ENCODE measurements at regions not wholly inside any gene's neighbourhood (a gene's known extent, or its start where the extent isn't known, plus 50 kb on each side); places are given as distances from the start of the nearest gene placed in this dataset.

DNA sequence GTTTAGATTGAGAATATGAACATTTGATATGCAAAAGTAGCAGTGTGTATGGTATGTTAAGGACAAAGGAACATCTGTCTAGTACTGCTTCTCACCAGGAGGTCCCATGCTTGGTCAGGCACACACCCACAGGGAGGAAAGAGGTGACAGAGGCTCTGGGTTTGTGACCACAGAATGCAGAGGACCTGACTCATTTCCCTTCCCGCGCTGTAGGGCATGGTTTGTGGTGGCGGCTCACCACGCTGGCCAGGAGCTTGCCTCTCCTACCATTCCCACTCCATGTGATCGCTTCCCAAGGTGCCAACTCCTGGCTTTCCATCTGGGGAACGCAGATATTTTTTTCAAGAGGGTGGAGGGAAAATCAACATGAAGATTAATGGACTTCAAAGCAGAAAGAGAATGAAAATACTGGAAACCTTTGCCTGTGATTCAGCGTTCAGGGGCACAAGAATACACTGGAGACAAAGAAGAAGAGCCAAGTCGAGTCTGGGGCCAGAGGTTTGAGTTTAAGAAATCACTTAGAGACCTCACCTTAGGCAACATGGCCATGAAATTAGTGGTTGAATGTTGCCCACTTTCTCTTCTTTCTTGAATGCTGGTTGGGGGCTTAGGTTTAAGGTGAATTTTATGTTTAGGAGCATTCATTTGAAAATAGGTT, 477.8 kb downstream of the CCDC171 start:
- Histone ChIP-seq H3K9me3 (no peaks in the 10 kb centered on the region), H3K27ac (no peak overlapping the region), H3K27me3 (no peaks in the 10 kb centered on the region), H3K36me3 (no peaks in the 10 kb centered on the region), H3K4me1 (no peaks in the 10 kb centered on the region), H3K4me3 (no peak overlapping the region)
- TF ChIP-seq CTCF (IDR thresholded peaks at IDR 0.05) = no peak
- DNase-seq (ENCODE audit: low spot score) = no peak

- Histone ChIP-seq H3K4me3 (no peak overlapping the region), H3K27me3 (no peaks in the 10 kb centered on the region), H3K27ac (no peak overlapping the region), H3K9me3 (no peaks in the 10 kb centered on the region), H3K36me3 (no peaks in the 10 kb centered on the region), H3K4me1 (no peaks in the 10 kb centered on the region)
- DNase-seq (ENCODE audit: low spot score) = no peak
- no peak for TF ChIP-seq CTCF (IDR thresholded peaks at IDR 0.05)
These were observed 478.6 kb downstream of the CCDC171 start for GRCh38 chr9:16031486-16031885.

DNA sequence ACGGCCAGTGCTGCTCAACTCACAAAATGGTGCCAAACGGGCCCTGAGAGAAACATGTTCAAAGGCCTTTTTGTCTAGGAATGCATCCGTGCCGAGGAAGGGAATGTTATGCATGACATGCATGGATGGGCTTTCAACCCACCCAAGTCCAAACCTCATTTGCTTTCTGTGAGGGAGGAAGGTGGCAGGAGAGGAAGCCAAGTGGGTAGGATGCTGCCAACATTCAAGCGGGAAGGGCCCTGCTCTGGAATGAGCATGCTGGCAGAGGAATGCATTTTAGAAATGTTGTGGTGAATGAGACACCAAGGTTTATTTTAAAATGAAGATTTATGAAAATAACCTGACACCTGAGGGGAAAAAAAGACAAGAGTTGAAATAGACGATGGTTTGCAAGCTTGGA, 479.1 kb downstream of the CCDC171 start:
- H3K4me1 ChIP-seq = no peaks in the 10 kb centered on the region
- H3K27me3 ChIP-seq = no peaks in the 10 kb centered on the region
- no peak for DNase-seq (ENCODE audit: low spot score)
- no peaks in the 10 kb centered on the region for H3K36me3 ChIP-seq
- no peak overlapping the region for H3K4me3 ChIP-seq
- H3K9me3 ChIP-seq = no peaks in the 10 kb centered on the region
- no peak overlapping the region for H3K27ac ChIP-seq
- TF ChIP-seq CTCF (IDR thresholded peaks at IDR 0.05) = no peak

- Histone ChIP-seq H3K9me3 (no peaks in the 10 kb centered on the region), H3K36me3 (no peaks in the 10 kb centered on the region), H3K4me3 (no peak overlapping the region), H3K27me3 (no peaks in the 10 kb centered on the region), H3K27ac (no peak overlapping the region), H3K4me1 (no peaks in the 10 kb centered on the region)
- no peak for DNase-seq (ENCODE audit: low spot score)
- no peak for TF ChIP-seq CTCF (IDR thresholded peaks at IDR 0.05)
These were observed 480.0 kb downstream of the CCDC171 start for GRCh38 chr9:16032799-16033198.

DNA sequence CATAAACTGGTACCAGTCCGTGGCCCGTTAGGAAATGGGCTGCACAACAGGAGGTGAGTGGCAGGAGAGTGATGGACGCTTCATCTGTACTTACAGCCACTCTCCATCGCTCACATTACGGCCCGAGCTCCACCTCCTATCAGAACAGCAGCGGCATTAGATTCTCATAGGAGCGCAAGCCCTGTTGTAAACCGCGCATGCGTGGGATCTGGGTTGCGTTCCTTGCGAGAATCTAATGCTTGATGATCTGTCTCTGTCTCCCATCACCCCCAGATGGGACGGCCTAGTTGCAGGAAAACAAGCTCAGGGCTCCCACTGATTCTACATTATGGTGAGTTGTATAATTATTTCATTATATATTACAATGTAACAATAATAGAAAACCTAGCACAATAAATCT, 480.4 kb downstream of the CCDC171 start:
- no peak for TF ChIP-seq CTCF (IDR thresholded peaks at IDR 0.05)
- H3K27me3 ChIP-seq = no peaks in the 10 kb centered on the region

More for the DNA sequence above, 480.4 kb downstream of the CCDC171 start:
- no peak overlapping the region for H3K4me3 ChIP-seq
- no peak for DNase-seq (ENCODE audit: low spot score)
- no peaks in the 10 kb centered on the region for H3K36me3 ChIP-seq
- no peaks in the 10 kb centered on the region for H3K9me3 ChIP-seq
- H3K4me1 ChIP-seq = no peaks in the 10 kb centered on the region
- no peak overlapping the region for H3K27ac ChIP-seq

All from right atrium auricular region (tissue), 2 donors.